Liver (tissue), 8 donors: ENCODE measurements at regions not wholly inside any gene's neighbourhood (a gene's known extent, or its start where the extent isn't known, plus 50 kb on each side); places are given as distances from the start of the nearest gene placed in this dataset.

ENCODE experiments used
- DNase-seq: peaks from one replicate; pipeline ENCODE4 v3.0.0-alpha.2; 2017; ENCODE audit warnings: low spot score
- H3K27ac ChIP-seq, 2 donors: one replicate each; pipeline ENCODE4 v1.7.0; 2013; ENCODE audit warnings: inconsistent platforms in 2 of 2, low read length in 2 of 2, control low read depth in 1 of 2, low read depth in 1 of 2, mild to moderate bottlenecking in 1 of 2
- H3K27me3 ChIP-seq, 4 donors: one replicate each; pipeline versions ENCODE4 v1.6.1 to v1.7.0; 2013; ENCODE audit warnings: low read length in 3 of 4, inconsistent platforms in 1 of 4, mild to moderate bottlenecking in 1 of 4, moderate library complexity in 1 of 4; ENCODE audit not compliant: control insufficient read depth in 4 of 4, insufficient read depth in 4 of 4
- H3K36me3 ChIP-seq, 4 donors: one replicate each; pipeline versions ENCODE4 v1.6.1 to v1.7.0; 2013; ENCODE audit warnings: low read length in 3 of 4, mild to moderate bottlenecking in 3 of 4, low read depth in 1 of 4, moderate library complexity in 1 of 4; ENCODE audit not compliant: control insufficient read depth in 4 of 4, insufficient read depth in 3 of 4
- H3K4me1 ChIP-seq, 4 donors: one replicate each; pipeline versions ENCODE4 v1.6.1 to v1.7.0; 2013; ENCODE audit warnings: low read length in 3 of 4, mild to moderate bottlenecking in 3 of 4, moderate library complexity in 1 of 4; ENCODE audit not compliant: control insufficient read depth in 4 of 4, insufficient read depth in 4 of 4
- H3K4me3 ChIP-seq, 3 donors: one replicate each; pipeline versions ENCODE4 v1.6.1 to v1.7.0; 2013; ENCODE audit warnings: low read length in 3 of 3, control low read depth in 1 of 3, low read depth in 1 of 3, mild to moderate bottlenecking in 1 of 3
- H3K9ac ChIP-seq, 2 donors: one replicate each; pipeline ENCODE4 v1.7.0; 2013; ENCODE audit warnings: low read length in 2 of 2, mild to moderate bottlenecking in 2 of 2, moderate library complexity in 2 of 2, control low read depth in 1 of 2, low read depth in 1 of 2
- H3K9me3 ChIP-seq, 4 donors: one replicate each; pipeline versions ENCODE4 v1.6.1 to v1.7.0; 2013; ENCODE audit warnings: low read length in 3 of 4; ENCODE audit not compliant: control insufficient read depth in 4 of 4
- CTCF ChIP-seq: fragments of 150-350 bp; IDR thresholded peaks from 2 replicates; pipeline ENCODE4 v1.5.1; 2017; ENCODE audit warnings: improper control_type of control experiment, low read depth, low read length; ENCODE audit not compliant: missing input control
- EGR1 ChIP-seq, 2 donors: IDR thresholded peaks; 2 replicates each; pipeline ENCODE4 v1.6.1; 2016 to 2018; ENCODE audit warnings: antibody characterized with exemption in 2 of 2, low read depth in 2 of 2
- FOXA1 ChIP-seq: IDR thresholded peaks from 2 replicates; pipeline ENCODE4 v1.6.1; 2016; ENCODE audit warnings: antibody characterized with exemption
- FOXA2 ChIP-seq: IDR thresholded peaks from 2 replicates; pipeline ENCODE4 v1.6.1; 2016; ENCODE audit warnings: antibody characterized with exemption
- GABPA ChIP-seq, 2 donors: IDR thresholded peaks in 1 of 2; conservative IDR thresholded peaks in 1 of 2; 2 replicates each; pipeline ENCODE4 v1.6.1; 2016; ENCODE audit warnings: antibody characterized with exemption in 2 of 2, mild to moderate bottlenecking in 1 of 2, moderate library complexity in 1 of 2
- HNF4A ChIP-seq, 2 donors: conservative IDR thresholded peaks; 2 replicates each; pipeline ENCODE4 v1.6.1; 2016; ENCODE audit warnings: antibody characterized with exemption in 2 of 2, mild to moderate bottlenecking in 2 of 2
- HNF4G ChIP-seq: IDR thresholded peaks from 2 replicates; pipeline ENCODE4 v1.6.1; 2016; ENCODE audit warnings: antibody characterized with exemption
- JUND ChIP-seq, 2 donors: IDR thresholded peaks; 2 replicates each; pipeline ENCODE4 v1.6.1; 2016; ENCODE audit warnings: antibody characterized with exemption in 2 of 2
- MAX ChIP-seq: IDR thresholded peaks from 2 replicates; pipeline ENCODE4 v1.6.1; 2016; ENCODE audit warnings: antibody characterized with exemption
- NR2F2 ChIP-seq: IDR thresholded peaks from 2 replicates; pipeline ENCODE4 v1.6.1; 2016; ENCODE audit warnings: antibody characterized with exemption
- RAD21 ChIP-seq, 2 donors: IDR thresholded peaks; 2 replicates each; pipeline ENCODE4 v1.6.1; 2016; ENCODE audit warnings: antibody characterized with exemption in 2 of 2, mild to moderate bottlenecking in 2 of 2
- REST ChIP-seq: IDR thresholded peaks from 2 replicates; pipeline ENCODE4 v1.6.1; 2016; ENCODE audit warnings: antibody characterized with exemption, mild to moderate bottlenecking
- RXRA ChIP-seq, 2 donors: IDR thresholded peaks; 2 replicates each; pipeline ENCODE4 v1.6.1; 2017 to 2018; ENCODE audit warnings: antibody characterized with exemption in 2 of 2, mild to moderate bottlenecking in 1 of 2
- SP1 ChIP-seq: IDR thresholded peaks from 2 replicates; pipeline ENCODE4 v1.6.1; 2018; ENCODE audit warnings: antibody characterized with exemption, mild to moderate bottlenecking
- TAF1 ChIP-seq: conservative IDR thresholded peaks from 2 replicates; pipeline ENCODE4 v1.6.1; 2016; ENCODE audit warnings: antibody characterized with exemption, mild to moderate bottlenecking
- YY1 ChIP-seq: IDR thresholded peaks from 2 replicates; pipeline ENCODE4 v1.6.1; 2016; ENCODE audit warnings: antibody characterized with exemption, mild to moderate bottlenecking
- WGBS: extraction: QIAGEN DNeasy Blood & Tissue Kit; methylation state at CpG from one replicate; pipeline ENCODE4 v1.1.7; 2013; 5-methylcytosine and 5-hydroxymethylcytosine counted together
- TF ChIP-seq, protein P1 (sequence below): IDR thresholded peaks from 2 replicates; pipeline ENCODE4 v1.6.1; 2016; ENCODE audit warnings: antibody characterized with exemption
- TF ChIP-seq, protein P2 (sequence below): IDR thresholded peaks from 2 replicates; pipeline ENCODE4 v1.6.1; 2016; ENCODE audit warnings: antibody characterized with exemption
- donor health status: healthy.
- donor health status: healthy.
- donor health status: healthy.
- donor health status: healthy.
- donor health status: healthy.

DNA sequence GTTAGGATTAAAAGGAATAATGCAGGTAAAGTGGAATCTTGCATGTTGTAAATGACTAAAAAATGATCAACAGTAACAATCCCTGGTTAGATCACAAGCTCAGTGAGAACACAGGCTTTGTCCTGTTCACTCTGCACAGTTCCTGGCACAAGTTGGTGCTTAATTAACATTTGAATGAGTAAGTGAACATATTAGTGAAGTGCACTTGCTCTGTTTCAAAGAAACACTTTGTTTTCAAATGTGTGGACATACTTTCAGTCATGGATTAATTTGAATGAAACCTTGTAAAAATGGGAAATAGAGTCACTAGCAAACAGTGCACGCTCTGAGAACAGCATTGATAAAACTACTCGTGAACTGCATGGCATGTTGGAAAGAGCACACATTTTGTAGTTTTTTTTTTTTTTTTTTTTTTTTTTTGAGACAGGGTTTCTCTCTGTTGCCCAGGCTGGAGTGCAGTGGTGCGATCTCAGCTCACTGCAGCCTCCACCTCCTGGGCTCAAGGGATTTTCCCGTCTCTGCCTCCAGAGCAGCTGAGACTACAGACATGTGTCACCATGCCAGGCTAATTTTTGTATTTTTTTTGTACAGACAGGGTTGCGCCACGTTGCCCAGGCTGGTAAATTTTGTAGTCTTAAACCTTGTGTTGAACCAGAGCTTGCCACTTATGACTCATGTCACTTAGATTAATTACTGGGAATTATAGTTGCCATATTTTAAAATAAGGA, 159.9 kb downstream of the LURAP1L start:
- H3K27me3 ChIP-seq: no peaks in the 10 kb centered on the region
- no peak overlapping the region for H3K9ac ChIP-seq
- no peaks in the 10 kb centered on the region for H3K4me1 ChIP-seq
- no peak overlapping the region for H3K27ac ChIP-seq
- no peaks in the 10 kb centered on the region for H3K36me3 ChIP-seq
- TF ChIP-seq EGR1 (IDR thresholded peaks at IDR 0.05; ENCODE audit: low read depth in 2 of 2): no peak
- no peak for TF ChIP-seq SP1
- DNase-seq: no peak
- H3K9me3 ChIP-seq: no peaks in the 10 kb centered on the region
- 94% methylated on average over 6 of the region's 6 CpGs for WGBS
- H3K4me3 ChIP-seq: no peak overlapping the region

DNA sequence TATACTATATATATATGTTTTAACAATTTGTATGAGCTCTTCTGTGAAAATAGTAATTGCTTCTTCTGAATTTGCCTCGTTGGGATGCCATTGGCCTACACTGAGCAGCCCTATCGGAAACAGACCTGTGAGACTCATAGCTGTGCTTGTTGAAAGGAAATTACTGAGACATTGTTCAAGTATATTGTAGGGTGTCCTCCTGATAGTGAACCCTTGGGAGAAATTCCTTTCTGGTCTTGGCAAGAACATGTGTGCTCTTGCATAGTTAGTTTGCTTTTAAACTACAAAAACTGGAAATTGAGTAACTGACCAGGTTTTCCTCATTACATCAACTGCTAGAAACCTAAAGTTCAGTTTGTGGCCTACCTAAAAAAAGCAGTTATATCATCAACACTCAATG, 160.9 kb downstream of the LURAP1L start:
- H3K9ac ChIP-seq: no peak overlapping the region
- H3K9me3 ChIP-seq: no peaks in the 10 kb centered on the region
- TF ChIP-seq, protein P1, sequence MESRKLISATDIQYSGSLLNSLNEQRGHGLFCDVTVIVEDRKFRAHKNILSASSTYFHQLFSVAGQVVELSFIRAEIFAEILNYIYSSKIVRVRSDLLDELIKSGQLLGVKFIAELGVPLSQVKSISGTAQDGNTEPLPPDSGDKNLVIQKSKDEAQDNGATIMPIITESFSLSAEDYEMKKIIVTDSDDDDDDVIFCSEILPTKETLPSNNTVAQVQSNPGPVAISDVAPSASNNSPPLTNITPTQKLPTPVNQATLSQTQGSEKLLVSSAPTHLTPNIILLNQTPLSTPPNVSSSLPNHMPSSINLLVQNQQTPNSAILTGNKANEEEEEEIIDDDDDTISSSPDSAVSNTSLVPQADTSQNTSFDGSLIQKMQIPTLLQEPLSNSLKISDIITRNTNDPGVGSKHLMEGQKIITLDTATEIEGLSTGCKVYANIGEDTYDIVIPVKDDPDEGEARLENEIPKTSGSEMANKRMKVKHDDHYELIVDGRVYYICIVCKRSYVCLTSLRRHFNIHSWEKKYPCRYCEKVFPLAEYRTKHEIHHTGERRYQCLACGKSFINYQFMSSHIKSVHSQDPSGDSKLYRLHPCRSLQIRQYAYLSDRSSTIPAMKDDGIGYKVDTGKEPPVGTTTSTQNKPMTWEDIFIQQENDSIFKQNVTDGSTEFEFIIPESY: no peak
- TF ChIP-seq HNF4G (no peak), JUND (IDR thresholded peaks at IDR 0.05) (no peak), FOXA2 (no peak), RXRA (IDR thresholded peaks at IDR 0.05) (no peak), MAX (no peak), RAD21 (IDR thresholded peaks at IDR 0.05) (no peak), REST (no peak), NR2F2 (no peak), YY1 (no peak), HNF4A (conservative IDR thresholded peaks at IDR 0.05) (no peak), FOXA1 (no peak), CTCF (no peak), TAF1 (no peak), GABPA (IDR thresholded peaks at IDR 0.05 in 1 of 2, conservative IDR thresholded peaks at IDR 0.05 in 1 of 2) (no peak), SP1 (no peak)
- TF ChIP-seq, protein P2, sequence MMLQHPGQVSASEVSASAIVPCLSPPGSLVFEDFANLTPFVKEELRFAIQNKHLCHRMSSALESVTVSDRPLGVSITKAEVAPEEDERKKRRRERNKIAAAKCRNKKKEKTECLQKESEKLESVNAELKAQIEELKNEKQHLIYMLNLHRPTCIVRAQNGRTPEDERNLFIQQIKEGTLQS: no peak
- H3K4me3 ChIP-seq: no peak overlapping the region
- no peaks in the 10 kb centered on the region for H3K4me1 ChIP-seq
- WGBS: 85% methylated on average over 2 of the region's 2 CpGs
- no peak for DNase-seq
- no peaks in the 10 kb centered on the region for H3K36me3 ChIP-seq
- H3K27ac ChIP-seq: no peak overlapping the region
- H3K27me3 ChIP-seq: no peaks in the 10 kb centered on the region
